GM12801 (cell line): ENCODE measurements at regions not wholly inside any gene's neighbourhood (a gene's known extent, or its start where the extent isn't known, plus 50 kb on each side); places are given as distances from the start of the nearest gene placed in this dataset.

Source experiments
- TF ChIP-seq, protein P1 (sequence below): IDR thresholded peaks from one replicate; pipeline ENCODE4 v1.5.1; 2011; ENCODE audit warnings: control low read depth; ENCODE audit not compliant: insufficient read length; ENCODE audit errors: extremely low read depth

DNA sequence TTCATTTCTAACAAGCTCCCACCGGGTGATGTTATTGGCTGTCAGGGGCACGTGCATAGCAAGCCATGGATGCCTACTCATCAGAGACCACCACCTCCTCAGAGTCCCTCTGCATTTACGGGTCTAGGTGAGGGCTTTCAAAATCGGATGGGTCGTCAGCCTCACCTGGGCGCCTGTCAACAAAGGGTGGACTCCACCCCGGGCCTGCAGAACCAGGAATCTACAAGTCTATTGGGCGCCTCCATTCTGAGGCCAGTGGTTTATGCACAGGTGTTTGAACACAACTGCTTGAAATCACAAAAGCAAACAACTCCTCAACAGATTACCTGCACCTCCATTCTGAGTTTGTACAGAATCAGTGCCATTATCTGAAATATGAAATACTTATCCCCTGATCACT is 318.9 kb downstream of the PTTG2 start:
- TF ChIP-seq, protein P1, sequence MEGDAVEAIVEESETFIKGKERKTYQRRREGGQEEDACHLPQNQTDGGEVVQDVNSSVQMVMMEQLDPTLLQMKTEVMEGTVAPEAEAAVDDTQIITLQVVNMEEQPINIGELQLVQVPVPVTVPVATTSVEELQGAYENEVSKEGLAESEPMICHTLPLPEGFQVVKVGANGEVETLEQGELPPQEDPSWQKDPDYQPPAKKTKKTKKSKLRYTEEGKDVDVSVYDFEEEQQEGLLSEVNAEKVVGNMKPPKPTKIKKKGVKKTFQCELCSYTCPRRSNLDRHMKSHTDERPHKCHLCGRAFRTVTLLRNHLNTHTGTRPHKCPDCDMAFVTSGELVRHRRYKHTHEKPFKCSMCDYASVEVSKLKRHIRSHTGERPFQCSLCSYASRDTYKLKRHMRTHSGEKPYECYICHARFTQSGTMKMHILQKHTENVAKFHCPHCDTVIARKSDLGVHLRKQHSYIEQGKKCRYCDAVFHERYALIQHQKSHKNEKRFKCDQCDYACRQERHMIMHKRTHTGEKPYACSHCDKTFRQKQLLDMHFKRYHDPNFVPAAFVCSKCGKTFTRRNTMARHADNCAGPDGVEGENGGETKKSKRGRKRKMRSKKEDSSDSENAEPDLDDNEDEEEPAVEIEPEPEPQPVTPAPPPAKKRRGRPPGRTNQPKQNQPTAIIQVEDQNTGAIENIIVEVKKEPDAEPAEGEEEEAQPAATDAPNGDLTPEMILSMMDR, result no peak

DNA sequence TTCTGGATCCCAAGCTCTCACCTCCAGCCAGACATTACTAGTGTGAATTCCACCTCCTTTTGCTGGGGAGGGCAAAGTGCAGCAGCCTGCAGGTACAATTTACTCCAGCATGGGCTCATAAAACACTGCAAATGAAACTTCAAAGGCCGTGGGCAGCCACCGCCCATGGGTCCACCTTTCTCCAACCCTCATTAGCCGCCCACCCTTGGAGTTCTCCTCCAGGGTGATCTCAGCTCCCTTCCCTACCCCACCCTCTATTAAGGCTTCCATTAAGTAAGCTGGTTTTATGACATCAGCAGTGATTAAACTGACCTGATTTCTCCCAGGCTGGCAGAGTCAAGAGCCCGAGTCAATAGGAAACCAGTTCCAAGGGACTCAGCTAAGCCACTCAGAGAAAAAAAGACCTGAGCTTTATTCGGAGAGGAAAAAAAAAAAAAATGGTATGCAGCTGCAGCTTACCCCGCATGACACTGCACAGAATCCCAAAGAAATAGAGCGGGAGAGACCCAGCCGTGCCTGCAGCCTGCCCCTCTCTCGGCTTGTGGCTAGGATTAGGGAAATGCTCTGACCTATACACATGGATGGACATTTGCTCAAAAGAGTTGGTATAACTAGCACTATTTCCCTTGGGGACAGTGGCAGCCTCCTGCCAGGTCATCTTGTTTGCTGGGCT is 319.6 kb downstream of the PTTG2 start:
- TF ChIP-seq, protein P1, result no peak

DNA sequence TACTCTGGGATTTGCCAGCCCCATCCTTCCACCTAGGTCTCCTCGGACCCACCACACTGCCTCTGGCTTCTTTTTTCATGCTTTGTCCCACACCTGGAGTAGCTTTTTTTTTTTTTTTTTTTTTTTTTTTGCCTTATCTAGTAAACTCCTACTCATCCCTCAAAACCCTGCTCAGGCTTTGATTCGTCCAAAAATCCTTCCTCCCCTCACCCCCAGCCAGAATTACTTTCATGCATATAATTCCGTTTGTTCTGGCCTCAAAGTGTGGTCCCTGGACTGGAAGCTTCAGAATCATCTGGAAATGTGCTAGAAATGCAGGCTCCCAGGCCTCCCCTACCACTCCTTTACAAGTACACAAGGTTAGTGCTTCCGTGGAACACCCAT is 320.1 kb downstream of the PTTG2 start:
- TF ChIP-seq, protein P1, result no peak

DNA sequence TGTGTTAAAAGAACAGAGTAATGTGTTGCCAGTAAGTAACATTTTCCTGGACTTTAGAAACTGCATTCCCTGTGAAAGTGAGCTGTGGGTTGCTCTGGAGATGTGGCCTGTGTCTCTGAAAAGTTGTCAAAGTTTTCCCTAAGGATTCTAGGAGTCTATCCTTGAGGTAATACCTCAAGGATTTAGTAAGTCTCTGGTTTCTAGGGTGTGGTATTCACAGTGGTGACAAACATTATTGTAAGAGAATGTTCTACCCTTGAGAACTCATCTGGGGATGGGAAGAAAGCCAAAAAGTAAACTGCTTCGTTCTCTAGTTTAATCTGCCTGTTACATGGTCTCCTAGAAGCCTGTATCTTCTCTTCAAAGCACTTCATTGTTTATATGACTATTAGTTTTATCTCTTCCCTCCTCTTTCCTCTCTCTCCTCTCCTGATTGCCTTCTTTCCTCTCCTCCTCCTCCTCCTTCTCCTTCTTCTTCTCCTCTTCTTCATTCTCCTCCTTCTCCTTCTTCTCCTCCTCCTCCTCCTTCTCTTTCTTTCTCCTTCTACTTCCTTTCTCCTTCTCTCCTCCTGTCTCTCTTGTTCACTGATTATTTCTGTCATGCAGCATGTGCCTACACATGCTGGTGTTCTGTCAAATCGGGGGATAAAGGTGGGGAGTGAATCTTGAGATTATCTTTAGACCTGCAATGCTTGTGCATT is 321.3 kb downstream of the PTTG2 start:
- TF ChIP-seq, protein P1, result no peak

DNA sequence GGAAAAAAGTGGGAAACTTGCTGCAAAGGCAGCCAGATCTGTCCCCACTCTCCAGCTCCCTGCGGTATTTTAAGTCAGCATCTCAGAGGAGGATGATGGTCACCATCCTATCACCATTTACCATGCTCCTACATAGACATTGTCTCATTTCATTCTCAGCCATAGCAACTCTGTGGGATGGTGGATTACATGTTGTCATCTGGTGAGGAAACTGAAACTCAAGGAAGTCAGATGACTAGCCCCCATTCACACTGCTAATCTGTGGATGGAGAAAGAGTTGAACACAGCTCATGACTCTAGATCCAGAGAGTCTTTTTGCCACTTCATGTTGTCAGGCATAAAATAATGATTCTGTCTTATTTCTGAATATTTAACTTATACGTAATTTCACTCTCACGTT is 323.5 kb downstream of the PTTG2 start:
- TF ChIP-seq, protein P1, result no peak

DNA sequence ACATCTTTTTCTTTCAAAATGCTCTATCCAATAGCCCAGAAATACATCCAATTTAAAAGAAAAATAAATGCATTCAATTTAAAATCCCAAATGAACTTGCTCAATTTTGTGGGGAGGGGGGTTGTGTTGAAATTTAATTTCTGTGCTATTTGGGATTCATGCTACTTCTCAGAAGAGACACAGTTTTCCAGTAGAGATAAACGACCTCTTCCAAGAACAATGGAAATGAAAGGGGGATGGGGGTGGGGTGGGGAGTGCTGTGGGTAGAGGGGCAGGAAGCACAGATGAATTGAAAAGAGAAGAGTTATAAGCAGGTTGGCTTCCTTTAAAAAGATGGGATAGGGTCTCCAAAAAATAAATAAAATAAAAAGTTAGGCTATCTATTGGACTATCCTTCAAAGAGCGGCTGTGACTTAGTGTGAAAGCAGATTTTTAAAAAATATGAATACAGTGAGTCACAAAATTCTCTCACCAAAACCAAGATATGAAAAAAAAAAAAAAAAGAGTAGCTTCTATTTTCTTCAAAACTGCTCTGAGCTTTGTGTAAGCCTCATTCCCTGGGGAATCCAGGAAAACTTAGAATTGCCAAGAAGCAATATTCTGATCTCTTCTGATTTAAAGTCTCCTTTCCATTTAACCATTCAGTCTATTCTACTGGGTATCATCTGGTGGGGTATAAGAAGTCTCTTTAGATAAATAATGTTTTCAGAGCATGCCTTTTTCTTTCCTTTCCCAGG is 324.3 kb downstream of the PTTG2 start:
- TF ChIP-seq, protein P1, result no peak

DNA sequence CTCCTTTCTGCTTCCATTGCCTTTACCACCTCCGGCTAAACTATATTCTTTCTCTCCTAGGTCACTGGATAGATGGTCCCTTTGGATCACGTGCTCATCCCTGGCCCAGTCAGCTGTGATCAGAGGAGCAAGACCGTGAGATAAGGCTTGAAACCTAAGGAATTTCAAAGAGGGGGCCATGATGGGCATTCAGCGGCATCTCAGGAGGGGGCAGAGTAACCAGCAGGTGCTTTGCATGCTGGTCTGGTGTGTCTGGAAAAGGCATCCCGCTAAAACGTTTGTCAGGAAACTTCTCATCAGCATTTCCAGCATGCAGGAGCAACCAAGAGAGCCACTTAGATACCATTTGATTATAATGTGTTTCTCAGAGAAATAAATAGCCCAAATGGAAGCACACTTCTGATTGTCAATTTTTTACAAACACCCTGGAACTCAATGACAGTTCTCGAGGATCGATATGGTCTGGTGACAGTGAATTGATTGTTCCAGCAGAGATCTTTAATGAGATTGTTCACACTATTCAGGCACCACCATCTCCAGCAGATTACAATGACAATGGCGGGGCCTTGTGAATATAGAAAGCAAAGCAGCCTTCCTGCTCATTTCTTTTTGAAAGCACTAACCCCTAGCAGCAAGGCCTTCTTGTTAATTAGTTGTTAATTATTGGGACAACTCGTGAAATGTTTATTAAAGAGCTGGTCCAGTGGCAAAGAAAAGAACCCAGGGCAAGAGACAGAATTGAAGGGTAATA is 327.1 kb downstream of the PTTG2 start:
- TF ChIP-seq, protein P1, result no peak
